NCI-H2171 (cell line): ENCODE measurements at regions not wholly inside any gene's neighbourhood (a gene's known extent, or its start where the extent isn't known, plus 50 kb on each side); places are given as distances from the start of the nearest gene placed in this dataset.
"Not testable (repeated sequence)": the region's sequence is repeated elsewhere in the genome, so short reads cannot be mapped to it uniquely, and the experiment has no call there.

Experiments
- DNase-seq: peaks from one replicate; lab custom pipeline; 2025; lab: John Stamatoyannopoulos, UW

DNA sequence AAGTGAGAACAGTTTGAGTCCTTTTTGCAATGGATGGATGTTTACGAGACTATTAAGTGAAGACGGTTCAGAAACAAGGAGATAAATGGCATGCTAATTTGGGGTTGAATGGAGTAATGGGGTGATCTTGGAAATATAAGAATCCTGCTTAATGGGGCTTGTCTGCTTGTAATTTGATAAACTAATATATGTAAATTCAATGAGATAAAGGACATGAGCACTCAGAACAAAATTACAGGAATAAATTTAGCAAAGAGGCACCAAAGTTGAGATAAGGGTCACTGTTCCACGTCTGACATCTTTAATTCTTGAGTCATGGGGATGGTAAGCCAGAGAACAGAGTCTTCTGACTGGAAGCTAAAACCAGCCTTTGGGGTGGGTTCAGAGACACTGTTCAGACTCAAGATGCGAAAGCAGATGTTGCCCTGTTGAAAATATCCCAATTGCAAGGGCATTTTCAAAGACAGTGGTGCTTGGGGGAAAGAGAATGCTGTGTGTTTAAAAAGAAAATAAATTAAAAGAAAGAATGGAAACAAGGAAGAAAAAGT, 67.8 kb upstream of the CHRNB4 start:
- DNase-seq: no peak

- DNase-seq: not testable (repeated sequence)
Measured at GRCh38 chr15:78706481-78707235, 65.6 kb upstream of the CHRNB4 start.

DNA sequence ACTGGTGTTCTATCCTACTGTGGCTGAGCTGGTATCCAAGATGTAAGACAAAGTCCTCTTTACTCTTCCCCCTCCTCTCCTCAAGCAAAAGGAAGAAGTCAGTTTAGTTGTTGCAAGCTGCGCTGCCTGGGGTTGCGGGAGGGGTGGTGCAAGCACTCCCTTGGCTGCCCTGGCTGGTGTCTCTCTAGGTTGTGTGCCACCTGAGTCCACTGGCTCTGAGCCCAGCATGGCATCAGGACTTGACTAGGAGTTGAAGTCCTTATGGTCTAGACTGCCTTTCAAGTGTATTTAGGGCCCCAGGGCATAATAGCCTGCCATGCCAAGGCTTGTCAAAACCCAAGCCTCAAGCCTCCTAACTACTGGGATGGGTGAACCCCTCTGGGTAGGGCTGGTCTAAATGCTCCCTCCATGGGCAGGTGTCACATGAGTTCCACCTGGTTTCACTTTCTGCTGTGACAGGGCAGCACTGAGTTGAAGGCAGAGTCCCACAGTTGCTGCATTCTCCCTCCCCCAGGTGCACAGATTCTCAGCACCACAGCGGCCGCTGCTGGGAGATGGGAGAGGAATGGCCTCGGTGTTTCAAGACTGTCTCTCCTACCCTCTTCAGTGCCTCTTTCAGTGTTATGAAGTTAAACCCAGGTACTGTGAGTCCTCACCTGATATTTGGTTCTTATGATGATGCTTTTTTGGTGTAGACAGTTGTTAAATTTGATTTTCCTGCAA, 62.5 kb upstream of the CHRNB4 start:
- peak; percentile 33 for DNase-seq

DNA sequence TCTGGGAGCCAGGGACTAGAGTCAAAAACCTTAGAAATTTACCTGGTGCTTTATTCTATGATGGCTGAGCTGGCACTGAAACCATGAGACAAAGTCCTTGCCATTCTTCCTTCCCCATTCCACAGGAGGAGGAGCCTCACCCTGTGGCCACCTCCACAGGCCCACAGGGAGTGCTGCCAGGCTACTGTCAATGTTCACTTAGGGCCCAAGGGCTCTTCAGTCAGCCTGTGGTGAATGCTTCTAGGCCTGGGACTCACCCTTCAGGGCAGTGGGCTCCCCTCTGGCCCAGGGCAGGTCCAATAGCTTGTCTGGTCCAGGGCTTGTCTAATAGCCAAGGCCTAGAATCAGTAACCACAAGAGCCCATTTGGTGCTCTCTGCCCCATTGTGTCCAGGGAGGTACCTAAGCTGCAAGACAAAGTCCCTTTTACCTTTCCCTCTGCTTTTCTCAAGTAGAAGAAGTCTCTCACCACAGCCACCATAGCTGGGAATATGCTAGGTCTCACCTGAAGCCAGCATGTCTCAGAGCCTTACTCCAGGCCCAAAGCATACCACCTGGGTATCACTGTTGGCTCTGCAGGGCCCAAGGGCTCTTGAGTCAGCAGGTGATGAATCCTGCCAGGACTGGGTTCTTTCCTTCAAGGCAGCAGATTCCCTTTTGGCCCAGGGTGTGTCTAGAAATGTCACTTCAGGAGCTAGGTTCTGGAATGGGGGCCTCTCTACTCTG, 61.8 kb upstream of the CHRNB4 start:
- DNase-seq: no peak

DNA sequence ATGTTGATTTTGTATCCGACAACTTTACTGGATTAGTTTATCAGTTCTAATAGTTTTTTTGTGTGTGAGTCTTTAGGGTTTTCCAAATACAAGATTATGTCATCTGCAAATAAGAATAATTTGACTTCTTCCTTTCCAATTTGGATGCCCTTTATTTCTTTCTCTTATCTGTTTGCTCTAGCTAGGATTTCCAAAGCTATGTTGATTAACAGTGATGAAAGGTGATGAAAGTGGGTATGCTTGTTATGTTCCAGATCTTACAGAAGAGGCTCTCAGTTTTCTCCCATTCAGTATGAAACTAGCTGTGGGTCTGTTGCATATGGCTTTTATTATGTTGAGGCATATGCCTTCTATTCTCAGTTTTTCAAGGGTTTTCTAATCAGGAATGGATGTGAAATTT, 56.4 kb upstream of the CHRNB4 start:
- DNase-seq: no peak

DNA sequence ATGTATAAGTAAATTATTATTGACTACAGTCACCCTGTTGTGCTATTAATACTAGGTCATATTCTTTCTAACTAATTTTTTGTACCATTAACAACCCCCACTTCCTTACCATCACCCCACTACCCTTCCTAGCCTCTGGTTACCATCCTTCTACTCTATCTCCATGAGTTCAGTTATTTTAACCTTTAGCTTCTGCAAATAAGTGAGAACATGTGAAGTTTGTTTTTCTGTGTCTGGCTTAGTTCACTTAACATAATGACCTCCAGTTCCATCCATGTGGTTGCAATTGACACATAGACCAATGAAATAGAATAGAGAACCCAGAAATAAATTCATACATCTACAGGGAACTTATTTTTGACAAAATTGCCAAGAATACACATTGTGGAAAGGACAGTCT, 55.4 kb upstream of the CHRNB4 start:
- no peak for DNase-seq

GRCh38 chr15:78695854-78696253, 54.8 kb upstream of the CHRNB4 start:
- DNase-seq: no peak

- DNase-seq: no peak
Measured at GRCh38 chr15:78695046-78695671, 54.1 kb upstream of the CHRNB4 start.

GRCh38 chr15:78691851-78692421, 50.9 kb upstream of the CHRNB4 start:
- no peak for DNase-seq

DNA sequence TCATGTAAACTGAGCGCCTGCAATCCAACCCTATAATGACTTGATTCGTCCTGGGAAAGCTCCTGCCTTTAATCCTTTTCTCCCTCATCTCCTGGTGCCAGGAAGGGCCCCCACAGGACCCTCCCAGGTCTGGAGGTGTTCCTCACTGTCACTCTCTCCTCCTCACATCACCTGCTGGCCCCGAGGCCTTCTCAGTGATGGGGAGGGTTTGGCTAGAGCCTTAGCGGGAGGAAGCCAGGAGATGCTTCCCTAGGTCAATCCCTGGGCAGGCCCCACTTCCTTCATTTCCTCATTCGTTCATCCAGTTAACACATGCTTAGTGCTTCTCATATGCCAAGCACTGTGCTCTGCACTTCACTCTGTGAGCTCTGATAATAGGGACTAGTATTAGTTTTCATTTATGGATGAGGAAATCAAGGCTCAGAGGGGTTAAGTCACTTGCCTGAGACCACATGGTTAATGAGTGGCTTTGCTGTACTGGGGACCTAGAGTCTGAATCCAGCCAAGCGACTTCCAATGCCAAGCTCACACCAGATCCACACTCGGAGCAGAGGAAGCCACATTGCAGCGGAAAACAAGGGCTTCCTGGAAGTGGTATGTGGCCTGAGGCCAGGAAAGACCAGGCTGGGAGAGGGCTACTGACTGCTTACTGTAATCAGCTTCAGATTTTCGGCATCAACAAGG, 50.3 kb upstream of the CHRNB4 start:
- DNase-seq: no peak
